NAMALWA (cell line): ENCODE measurements at regions not wholly inside any gene's neighbourhood (a gene's known extent, or its start where the extent isn't known, plus 50 kb on each side); places are given as distances from the start of the nearest gene placed in this dataset.

Experiments
- DNase-seq: peaks from one replicate; pipeline ENCODE4 v3.0.0-alpha.2; 2015; ENCODE audit warnings: low spot score

DNA sequence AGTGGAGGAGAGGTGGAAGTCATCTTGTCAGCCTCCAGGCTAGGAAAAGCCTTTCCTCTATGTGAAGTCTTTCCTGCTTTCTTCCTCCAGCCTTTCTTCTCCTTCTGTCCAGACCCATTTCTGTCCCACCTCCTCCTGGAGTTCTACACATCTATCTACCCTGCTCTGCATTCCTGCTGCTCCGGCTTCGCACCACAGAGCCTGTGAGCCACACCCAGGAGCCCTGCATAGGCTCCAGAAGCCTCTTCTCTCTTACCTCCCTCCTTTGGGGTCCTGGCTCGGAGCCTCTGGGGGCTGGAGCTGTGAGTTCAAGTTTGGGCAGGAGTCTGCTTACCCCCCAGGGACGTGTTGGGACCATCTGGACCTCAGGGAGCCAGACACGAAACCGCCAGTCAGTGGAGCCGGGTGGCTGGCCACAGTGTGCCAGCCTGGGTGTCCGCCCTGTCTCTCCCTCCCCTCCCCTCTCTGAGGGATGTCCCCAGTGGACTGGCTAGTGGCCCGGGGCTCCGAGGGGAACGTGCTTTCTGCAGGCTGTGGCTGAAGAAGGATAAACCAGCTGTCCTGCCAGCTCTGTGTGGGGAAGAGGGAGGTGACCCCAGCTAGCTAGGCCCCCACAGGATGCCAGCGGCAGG is 99.2 kb downstream of the VEGFA start:
- DNase-seq = no peak

DNA sequence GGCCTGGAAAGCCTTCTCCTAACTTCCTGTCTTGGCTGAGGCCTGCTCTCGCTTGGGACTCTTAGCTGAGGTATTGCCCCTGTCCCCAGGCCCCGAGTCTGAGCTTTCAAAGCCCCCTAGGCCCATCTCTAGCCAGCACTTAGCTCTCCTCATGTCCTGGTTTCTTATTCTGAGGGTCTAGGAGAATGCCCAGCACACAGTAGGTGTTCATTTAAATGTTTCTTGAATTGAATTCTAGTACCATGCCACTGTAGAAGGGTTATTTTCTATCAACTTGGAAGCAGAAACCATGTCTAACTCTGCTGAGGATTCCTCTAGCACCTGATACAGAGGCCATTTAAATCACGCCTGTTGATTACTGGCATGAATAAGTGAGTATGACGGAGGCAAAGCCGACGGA is 98.5 kb downstream of the VEGFA start:
- no peak for DNase-seq

DNA sequence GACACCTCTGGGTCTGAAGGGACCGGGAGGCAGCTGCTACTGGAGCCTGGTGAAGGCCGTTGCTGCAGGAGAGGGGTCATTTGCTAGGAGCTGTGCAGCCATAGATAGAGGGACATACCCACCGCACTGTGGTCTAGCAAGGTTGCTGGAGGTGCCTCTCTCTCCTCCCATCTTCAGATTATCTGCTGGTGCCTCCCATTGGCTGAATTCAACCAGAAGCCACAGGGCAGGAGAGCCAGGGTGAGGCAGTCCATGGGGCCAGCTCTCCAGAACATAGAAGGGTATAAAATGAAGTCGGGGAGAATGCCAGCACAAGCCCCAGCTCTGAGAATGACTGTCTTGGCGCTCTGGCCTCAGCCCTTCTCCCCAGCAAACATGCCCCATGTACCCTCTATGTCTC is 98.0 kb downstream of the VEGFA start:
- no peak for DNase-seq

DNA sequence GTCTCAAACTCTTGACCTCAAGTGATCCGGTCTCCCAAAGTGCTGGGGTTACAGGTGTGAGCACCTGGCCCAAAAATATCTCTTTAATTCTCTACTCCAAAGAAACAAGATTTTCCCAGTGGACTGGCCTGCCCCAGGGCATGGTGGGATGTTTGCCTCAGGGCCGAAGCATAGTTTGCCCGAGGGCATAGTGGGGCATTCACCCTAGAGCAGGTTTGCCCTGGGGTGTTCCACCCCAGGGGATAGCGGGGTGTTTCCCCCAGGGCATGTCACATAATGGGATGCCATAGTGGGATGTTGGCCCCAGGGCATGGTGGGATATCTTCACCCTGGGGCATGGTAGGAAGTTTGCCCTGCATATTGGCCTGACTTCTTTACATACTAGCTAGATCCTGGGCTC is 97.2 kb downstream of the VEGFA start:
- DNase-seq = no peak

DNA sequence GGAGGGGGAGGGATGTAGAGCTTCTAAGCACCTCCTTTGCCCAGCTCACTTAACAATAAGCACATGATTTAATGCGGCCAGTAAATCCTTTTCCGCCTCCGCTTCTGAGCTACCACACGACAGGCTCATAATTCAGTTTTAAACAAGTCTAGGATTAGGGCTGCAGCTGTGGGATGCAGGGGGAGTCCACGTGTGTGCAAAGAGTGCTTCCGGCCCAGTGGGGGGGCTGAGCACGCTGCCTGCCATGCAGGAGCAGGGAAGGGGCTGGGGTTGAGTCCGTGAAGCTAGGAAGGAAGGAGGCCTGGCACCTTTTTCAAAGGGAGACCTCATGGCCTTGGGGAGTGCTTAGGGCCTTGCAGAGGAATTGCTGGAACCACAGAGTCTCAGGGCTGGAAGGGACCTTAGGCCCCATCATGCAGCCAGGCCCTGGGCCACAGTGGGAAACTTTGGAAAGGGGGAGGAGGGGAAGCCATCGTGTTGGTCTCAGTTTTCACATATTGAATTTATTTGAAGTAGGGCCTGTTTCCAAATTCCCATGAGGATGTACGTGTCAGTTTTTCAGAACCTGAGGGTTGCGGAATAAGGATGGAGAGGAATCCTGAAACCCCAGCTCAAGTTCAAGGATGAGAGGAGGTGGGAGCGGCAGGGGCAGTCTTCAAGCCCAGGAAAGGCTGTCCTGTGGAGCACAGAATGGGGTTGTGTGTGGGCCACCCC is 96.1 kb downstream of the VEGFA start:
- DNase-seq = no peak

DNA sequence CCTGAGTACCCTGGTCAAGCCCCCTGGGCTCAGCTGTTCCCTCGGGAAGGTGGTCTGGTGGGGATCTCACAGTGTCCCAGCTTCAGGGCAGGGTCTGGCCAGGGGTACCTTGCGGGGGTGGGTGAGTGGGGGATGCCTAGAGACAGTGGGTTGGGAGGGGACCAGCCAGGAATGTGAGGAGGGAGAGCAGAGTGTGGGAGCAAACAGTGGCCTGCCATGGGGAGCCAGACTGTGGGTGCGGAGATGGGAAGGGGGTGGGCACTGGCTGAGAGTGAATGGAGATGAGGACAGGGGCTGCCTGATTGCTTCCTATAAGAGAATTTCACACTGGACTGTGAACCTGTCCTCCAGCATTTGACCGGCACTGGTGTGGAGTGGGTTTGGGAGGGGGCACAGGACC is 95.1 kb downstream of the VEGFA start:
- DNase-seq = no peak

DNA sequence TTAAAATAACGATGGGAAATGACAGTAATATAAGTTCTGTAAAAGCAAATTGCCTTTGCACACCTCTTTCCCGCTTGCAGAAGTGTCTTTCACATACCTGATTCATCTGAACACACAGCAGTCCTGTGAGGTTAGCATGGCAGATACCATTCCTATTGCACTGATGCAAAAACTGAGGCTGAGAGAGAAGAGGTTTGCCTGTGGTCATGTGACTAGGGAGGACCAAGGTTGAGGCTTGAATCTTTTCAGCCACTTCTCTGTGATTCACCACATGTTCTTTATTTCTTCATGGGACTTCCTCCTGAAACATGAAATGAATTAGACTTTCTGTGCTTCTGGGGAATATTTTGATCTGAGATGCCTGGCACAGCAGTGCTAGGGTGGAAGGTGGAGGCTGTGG is 92.9 kb downstream of the VEGFA start:
- no peak for DNase-seq

DNA sequence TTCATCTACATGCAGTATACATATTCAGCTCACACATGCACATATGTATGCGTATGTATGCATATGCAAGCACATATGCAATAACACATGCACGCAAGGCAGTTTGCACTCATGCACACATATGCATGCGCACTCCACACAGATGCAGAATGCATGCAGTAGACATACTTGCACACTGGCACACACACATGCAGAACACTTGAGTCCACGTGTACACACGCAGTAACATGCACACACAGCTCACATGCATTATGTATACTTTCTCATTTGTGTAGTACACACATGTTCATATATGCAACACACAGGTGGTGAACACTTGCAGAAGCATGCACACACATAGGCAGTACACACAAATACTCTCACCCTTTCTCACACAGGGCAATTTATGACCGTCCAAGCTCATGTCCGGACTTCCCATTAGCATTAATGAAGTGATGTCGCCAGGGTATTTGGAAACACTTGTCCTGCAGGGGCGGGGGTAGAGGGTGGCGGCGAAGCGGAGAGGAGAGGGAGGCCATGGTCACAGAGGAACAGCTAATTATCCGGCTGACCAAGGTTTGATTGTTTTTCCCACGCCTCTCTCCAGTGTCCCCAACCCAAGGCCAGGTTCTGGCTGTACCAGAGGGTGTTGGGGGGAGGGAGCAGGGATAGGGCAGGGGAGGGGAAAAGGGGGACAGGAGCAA is 91.3 kb downstream of the VEGFA start:
- DNase-seq = no peak

DNA sequence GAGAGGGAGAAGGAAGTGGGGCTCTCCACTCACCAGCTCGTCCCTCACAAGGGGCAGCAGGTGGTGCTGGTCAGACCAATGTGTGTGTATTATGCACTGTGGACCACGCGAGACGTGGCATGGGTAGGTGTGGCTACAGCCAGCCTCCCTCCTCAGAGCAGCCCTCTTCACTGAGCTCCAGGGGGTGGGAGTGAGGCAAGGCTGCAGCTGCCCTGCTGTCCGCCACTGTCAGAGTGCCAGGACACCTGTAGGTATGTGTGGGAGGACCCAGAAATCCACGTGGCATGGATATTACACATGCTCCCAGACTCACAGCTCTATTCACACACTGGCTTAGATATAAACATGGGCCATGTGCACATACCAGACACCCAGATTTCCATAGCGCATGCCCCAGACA is 90.3 kb downstream of the VEGFA start:
- DNase-seq = no peak

DNA sequence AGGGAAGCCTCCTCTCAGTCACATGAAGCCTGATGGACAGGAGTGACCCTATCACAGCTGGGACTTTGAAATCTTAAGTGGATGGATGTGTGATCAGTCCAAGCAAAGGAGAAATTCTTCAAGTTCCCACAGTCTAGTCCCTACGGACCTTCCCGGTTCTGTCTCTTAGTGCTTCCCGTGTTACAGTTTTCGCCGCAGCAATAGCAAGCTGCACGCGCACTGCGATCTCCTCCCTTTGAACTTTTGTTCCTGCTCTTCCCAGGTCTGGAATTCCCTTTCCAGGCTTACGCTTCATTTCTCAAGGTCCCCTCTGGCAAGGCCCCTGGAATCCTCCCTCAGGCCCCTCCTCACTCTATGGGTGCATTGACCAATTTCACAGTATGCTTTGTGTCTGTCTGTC is 89.2 kb downstream of the VEGFA start:
- no peak for DNase-seq

DNA sequence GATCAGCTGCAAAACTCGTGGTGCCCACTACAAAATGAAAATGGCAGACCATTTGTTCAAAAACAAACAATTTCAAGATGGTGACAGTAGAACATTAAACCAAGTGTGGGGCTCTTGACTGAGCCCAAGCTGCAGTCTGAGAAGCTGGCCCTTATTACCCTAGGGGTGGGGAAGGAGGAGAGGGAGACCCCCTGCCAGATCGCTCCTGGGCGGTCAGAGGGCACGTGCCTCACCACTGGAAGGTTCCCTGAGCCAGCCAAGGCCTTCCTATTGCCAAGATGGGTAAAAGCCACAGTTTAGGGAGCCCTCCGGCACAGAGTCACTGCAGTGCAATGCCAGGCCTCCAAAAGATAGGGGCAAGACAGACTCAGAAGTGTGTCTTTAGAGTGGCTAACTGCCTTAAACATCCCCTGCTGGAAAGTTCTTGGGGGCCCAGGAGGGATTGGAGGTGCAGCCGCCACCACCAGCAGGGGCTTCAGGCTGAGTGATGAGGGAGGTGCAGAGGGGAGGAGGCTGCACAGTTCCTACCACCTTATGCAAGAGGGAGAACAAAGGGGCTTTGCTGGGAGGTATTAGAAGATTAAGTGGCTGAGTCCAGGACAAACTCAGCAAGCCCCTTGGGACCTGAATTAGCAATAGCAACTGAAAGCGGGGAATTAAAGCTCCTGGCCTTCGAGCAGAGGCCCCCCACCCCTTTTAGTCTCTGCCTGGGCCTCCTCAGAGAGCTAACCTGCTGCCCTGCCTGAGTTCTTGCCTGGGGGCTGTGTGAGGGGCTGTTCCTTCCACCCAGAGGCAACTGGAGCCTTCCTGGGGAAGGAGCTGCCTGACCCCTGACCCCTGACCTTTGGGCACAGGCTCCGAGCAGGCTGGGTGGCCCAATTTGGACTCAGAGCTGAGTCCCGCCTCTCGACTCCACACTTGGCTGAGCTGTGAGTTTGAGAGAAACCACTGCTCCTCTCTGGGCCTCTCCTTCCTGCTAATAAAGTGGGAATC is 88.4 kb downstream of the VEGFA start:
- no peak for DNase-seq

DNA sequence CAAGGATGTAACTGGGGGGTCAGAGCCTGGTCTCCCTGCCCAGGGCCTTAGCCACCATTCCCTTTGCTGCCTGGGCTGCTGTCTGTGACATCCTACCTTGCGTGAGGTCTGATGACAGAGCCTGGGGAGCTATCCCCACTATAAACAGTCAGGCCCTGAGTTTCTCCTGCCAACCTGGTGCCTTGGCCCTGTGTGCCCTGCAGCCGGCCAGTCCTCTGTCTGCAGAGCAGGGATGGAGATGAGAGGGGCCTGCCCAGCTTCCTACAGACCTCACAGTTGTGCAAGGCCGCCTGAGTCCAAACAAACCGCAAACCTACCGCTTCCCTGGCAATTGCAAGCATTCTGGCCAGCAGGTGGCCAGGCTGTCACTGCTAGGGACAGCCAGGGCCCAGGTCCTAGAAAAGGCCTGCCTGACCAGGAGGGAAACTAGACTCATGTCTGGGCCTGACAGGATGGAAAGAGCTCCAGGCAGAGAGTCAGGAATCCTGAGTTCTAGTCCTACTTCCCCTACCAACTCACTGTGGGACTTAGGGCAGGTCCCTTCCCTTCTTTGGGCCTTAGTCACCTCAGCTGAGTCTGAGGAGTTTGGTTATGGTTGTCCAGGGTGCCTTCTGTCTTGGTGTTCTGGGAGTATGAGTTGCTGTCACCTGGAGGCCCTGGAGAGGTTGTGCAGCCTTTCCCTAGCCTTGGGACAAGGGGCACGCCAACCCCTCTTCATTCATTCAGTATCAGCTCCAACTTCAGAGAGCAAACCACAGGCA is 86.2 kb downstream of the VEGFA start:
- no peak for DNase-seq

DNA sequence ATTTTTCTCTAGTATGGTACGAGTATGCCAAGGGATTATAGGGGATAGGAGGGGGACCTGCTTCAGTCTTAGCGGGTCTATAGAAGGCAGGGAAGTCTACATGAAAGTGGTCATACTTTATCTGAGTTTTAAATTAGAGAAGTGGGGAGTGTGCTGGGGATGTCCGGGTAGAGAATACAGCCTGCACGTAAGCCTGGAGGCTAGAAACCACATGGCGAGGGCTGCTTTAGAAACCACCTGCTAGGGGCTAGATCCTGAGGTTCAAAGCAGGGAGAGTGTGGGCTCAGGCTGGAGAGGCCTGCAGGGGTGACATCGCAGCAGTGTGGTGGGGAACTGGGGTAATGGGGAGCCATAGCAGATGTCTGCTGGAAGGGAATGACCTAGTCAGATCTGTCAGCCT is 85.2 kb downstream of the VEGFA start:
- no peak for DNase-seq

DNA sequence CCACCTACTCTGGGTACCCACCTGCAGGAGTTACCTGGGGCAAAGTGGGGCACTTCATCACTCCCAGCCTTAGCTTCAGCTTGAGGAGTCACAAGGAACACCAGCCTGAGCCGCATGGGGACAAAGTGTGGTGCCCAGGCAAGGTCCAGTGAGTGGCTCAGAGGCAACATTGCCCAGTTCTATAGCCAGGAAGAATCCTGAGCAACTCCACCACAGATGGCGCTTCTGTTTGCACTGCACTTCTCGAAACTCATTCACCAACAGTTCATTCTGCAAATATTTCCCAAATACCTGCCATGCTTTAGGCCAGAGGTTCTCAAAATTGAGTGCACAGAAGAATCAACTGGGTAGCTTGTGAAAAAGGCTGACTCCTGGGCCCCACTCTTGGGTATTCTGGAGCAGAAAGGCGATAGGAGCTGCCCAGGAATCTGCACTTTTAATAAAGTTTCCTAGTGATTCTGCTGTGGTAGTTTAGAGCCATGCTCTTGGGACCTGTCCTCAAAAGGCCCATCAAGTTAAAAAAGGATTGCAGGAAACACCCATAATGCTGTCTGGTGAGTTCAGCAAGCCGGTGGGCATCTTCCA is 83.1 kb downstream of the VEGFA start:
- DNase-seq = no peak

DNA sequence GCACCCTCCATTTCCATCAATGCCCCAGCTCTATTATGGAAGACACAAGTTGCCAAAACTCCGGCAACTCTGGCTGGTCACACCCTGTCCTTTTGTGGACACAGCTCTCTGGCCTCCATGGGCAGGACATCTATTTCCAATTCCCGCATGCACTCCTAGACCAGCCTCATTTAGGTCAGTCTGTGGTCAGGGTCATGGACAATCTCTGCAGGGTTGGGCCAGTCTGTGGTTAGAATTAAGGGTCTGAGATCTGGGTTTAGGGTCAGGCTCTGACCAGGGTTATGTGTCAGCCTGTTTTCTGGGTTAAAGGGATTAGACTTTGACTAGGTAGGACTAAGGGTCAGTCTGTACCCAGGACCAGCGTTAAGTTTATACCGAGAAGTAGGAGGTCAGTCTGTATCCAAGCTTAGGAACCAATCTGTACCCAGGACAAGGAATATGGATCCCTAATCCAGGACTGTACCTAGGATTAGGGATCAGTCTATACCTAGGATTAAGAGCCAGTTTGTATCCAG is 82.4 kb downstream of the VEGFA start:
- DNase-seq = no peak

DNA sequence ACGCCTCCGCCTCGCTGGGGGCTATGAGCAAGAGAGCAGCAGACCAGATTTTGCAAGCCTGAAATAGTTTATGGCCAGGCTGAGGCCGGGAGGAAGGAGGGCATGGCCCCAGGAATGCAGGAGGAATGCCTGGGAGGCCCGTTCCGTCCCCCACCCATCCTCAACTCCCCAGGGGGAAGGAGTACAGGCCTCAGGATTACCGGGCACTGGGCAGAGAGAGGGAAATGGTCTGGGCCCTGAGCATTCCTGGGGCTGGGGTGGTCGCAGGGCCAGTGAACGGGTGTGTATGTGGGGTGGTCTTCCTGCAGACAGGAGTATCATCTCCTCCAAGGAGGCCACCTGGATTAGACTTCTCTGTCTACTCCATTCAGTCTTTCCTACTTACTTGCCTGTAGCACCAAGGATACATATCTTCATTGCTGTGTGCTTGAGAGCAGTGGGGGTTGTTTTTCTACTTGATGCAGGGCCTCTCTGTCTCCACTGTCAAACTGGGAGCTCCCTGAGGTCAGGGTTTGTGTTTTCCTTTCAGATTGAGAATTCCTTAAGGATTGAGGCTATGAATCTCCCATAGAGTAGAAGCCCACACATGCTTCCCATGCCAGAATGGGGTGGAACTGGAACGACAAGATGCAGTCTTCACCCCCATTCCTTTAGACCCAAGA is 81.3 kb downstream of the VEGFA start:
- no peak for DNase-seq

DNA sequence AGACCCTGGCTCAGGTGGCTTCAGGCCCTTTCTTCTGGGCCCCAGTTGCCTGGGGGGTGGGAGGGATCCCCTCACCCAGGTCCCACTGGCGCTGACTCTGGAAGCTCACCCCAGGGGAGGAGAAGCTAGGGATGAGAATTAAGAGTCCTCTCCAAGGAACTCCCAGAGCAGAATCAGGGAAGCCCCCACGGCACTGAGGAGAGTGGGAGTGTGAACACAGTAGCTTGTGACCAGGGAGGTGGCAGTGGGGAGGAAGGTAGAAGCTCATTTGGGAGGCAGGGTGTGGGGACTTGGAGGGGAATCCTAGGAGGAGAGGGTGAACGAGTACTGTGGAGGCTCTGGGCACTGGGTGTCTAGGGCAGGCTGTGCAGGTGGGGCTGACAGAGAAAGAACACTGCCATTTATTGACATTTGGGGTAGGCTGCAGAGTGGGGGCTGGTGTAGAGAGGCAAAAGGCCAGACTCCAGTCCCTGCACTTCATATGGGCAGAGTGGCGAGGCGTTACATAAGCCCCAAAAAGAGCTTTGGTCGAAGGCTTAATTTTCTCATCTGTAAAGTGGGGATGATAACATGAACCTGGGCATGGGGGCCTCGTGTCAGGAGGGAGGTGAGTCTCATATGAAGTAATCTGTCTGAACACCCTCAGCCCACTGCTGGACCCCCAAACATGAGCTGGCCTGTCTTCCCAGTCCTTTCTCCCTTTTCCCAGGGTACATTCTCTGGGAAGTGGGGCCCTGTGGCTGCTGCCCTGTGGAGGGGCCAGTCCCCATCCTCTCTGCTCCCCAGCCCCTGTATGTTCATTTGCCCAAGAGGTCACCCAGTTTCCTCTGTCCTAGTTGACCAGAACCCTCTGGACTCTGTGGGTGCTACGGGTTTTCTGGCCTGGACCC is 80.5 kb downstream of the VEGFA start:
- DNase-seq = no peak

DNA sequence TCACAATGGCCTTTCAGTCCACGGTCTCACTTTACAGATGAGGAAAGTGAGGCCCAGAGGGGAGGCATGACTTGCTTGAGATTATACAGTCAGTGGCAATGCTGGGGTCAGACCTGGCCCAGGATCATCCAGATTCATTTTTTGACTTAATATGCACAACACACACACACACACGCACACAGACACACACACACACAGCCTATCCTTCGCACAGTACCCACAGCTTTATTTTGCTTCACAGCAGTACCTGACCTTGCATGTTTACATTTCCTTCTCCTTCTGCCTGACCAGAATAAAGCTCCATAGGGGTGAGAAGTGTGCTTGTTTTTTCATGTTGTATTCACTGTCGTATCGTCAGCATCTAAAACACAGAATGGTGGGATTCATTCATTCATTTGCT is 79.8 kb downstream of the VEGFA start:
- no peak for DNase-seq

DNA sequence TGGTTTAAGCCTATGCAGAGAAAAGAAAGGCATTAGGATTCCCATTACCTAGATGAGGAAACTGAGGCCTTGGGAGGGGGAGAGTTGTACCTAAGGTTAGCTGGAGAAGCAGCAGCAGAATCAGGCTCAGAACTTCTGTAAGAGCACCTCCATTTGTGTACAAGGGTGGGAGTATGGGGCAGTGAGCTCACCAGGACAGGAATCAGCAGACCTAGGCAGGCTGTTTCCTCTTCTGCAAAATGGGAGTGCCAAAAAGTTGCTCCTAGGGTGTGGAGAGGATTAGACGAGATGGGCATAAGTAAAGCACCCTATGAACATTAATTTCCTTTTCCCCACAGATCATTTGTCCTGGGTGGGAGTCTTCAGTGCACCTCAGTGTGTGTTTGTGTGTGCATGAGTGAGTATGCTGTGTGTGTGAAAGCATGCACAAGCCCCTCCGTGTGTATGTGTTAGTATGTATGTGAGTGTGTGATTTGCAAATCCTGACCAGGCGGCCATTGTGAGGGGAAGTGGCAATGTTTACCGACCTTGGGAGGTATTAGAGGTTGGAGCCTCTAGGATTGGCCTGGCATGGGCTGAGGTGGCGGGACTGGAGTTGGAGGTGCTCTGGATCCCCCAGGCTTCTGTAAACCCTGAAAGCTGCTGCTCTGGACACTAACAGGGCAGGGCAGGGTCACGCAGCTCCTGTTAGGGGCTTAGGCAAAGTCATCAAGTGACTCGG is 78.8 kb downstream of the VEGFA start:
- DNase-seq = no peak
